ENCODE measurements at regions not wholly inside any gene's neighbourhood (a gene's known extent, or its start where the extent isn't known, plus 50 kb on each side); places are given as distances from the start of the nearest gene placed in this dataset.

DNA sequence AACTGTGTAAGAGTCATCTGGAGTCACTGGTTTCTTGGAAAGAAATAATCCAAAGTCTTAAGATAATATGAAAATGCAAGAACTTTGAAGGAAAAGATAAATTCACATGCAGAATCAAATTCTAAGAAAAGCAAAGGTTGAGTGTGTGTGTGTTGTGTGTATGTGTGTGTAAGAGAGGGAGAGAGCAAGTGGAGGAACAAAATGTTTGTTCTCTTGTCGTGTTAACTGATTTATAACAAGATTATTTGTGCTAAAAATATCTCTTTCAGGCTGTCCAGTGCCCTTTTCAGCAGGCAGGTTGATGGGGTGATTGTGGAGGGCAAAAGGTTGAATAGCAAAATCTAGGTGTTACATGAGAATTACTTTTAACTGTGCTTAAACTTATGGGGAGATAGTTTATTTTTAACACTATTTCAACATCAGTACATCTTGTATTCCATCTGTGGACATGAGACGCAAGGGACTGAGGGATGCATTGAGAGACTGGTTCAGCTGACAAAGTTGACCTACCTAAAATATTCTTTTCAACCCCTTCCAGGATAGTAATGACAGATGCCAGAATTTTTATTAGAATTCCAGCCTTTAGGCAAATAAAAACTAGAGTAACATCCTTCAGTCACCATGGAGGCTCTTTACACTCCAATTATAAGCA is 342.4 kb upstream of the CD180 start:
- DNase-seq (ENCODE audit: extremely low spot score, unreplicated experiment), result no peak
- Mint-ChIP-seq H3K27ac (ENCODE audit: unreplicated experiment) (no peak overlapping the region), H3K4me1 (ENCODE audit: unreplicated experiment) (peaks cover 9% of the 10 kb centered on the region), H3K9me3 (ENCODE audit: unreplicated experiment) (no peaks in the 10 kb centered on the region), H3K27me3 (ENCODE audit: unreplicated experiment) (no peaks in the 10 kb centered on the region), H3K4me3 (ENCODE audit: unreplicated experiment) (no peak overlapping the region), H3K36me3 (ENCODE audit: unreplicated experiment) (no peaks in the 10 kb centered on the region)
- TF ChIP-seq, protein P1, sequence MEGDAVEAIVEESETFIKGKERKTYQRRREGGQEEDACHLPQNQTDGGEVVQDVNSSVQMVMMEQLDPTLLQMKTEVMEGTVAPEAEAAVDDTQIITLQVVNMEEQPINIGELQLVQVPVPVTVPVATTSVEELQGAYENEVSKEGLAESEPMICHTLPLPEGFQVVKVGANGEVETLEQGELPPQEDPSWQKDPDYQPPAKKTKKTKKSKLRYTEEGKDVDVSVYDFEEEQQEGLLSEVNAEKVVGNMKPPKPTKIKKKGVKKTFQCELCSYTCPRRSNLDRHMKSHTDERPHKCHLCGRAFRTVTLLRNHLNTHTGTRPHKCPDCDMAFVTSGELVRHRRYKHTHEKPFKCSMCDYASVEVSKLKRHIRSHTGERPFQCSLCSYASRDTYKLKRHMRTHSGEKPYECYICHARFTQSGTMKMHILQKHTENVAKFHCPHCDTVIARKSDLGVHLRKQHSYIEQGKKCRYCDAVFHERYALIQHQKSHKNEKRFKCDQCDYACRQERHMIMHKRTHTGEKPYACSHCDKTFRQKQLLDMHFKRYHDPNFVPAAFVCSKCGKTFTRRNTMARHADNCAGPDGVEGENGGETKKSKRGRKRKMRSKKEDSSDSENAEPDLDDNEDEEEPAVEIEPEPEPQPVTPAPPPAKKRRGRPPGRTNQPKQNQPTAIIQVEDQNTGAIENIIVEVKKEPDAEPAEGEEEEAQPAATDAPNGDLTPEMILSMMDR (IDR thresholded peaks at IDR 0.05), result no peak

DNA sequence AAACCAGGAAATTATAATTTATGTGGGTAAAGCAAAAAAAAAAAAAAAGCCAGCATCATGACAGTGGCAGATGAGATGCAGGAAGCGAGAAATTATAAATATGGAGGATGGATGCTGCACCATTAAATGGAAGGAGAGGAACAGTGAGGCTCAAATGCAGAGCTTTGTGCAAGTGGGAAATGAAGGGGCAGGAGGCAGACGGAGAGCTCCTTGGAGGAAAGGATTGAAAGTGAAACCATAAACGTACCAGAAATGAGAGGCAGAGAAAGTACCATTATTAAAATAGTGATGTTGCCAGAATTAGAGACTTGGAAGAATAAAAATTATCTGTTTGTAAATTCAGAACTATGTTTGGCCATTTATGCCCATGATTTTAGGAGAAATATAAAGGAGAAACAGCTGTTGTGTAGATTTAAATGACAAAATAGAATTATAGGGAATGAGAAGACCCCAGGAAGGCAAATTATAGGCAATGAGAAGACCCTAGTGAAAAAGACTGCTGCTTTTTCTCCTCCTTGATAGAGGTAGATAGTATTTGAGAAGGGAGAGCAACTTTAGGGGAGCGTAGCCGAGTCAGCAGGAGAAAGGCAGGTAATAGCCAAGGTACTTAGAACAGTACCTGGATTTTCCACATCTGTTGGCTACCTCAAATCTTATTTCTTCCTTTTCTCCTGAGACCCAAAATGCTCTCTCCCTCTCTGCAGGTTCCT is 341.0 kb upstream of the CD180 start:
- no peak overlapping the region for H3K27ac Mint-ChIP-seq (ENCODE audit: unreplicated experiment)
- peaks cover 3% of the 10 kb centered on the region for H3K27me3 Mint-ChIP-seq (ENCODE audit: unreplicated experiment)
- no peaks in the 10 kb centered on the region for H3K36me3 Mint-ChIP-seq (ENCODE audit: unreplicated experiment)
- H3K9me3 Mint-ChIP-seq (ENCODE audit: unreplicated experiment), result no peaks in the 10 kb centered on the region
- no peak overlapping the region for H3K4me3 Mint-ChIP-seq (ENCODE audit: unreplicated experiment)
- DNase-seq (ENCODE audit: extremely low spot score, unreplicated experiment), result no peak
- peaks cover 2% of the 10 kb centered on the region for H3K4me1 Mint-ChIP-seq (ENCODE audit: unreplicated experiment)
- TF ChIP-seq, protein P1 (IDR thresholded peaks at IDR 0.05), result no peak

DNA sequence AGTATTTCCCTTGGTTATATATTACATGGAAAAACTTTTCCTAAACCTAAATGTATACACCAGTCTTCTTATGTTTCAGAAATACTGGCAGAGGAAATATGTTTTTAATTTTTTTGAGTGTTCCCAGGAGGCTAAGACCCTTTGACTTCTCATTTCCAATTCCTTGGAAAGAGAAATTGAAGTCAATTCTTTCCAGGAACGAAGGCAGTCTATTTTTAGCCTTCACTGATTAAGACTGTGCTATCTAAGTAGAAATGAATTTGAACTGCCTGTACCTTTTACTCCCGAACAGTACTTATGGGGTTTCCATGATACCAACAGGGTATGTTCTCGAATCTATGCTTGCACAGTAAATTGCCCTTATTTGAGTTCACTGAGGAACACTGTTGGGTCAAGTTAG is 340.3 kb upstream of the CD180 start:
- no peak overlapping the region for H3K4me3 Mint-ChIP-seq (ENCODE audit: unreplicated experiment)
- no peak for DNase-seq (ENCODE audit: extremely low spot score, unreplicated experiment)
- H3K9me3 Mint-ChIP-seq (ENCODE audit: unreplicated experiment), result no peaks in the 10 kb centered on the region
- H3K27me3 Mint-ChIP-seq (ENCODE audit: unreplicated experiment), result peaks cover 3% of the 10 kb centered on the region
- H3K27ac Mint-ChIP-seq (ENCODE audit: unreplicated experiment), result no peak overlapping the region
- no peaks in the 10 kb centered on the region for H3K4me1 Mint-ChIP-seq (ENCODE audit: unreplicated experiment)
- TF ChIP-seq, protein P1 (IDR thresholded peaks at IDR 0.05), result no peak
- no peaks in the 10 kb centered on the region for H3K36me3 Mint-ChIP-seq (ENCODE audit: unreplicated experiment)

DNA sequence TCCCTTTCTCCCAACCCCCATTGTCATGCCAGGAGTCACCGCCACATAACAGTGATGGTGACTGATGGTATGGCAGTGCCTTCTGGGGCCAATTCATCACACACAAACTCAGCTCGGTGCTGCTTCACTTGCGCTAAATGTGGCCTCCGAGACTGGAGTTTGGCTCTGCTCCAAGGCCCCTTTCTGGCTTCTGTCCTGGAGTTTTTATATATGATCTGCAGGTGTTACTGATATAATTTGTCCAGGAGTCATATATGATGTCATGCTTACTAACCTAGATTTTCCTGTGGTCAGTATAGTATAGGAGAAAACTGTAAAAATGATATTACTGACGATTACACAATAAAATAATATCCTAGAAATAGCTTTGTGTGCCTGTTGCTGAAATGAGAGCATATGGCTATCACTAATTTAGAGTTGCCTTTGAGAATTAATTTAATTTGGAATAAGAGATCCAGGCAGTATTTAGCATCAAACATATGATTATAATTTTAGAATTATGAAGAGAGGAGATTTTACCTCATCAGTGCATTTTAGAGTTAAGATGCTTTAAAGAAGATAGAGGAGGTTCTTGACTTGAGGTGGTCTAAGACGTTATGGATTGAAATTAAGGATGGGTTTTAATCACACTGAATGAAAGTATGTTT is 334.1 kb upstream of the CD180 start:
- H3K4me3 Mint-ChIP-seq (ENCODE audit: unreplicated experiment), result no peak overlapping the region
- peaks cover 4% of the 10 kb centered on the region for H3K36me3 Mint-ChIP-seq (ENCODE audit: unreplicated experiment)
- peaks cover 3% of the 10 kb centered on the region for H3K9me3 Mint-ChIP-seq (ENCODE audit: unreplicated experiment)
- H3K4me1 Mint-ChIP-seq (ENCODE audit: unreplicated experiment), result no peaks in the 10 kb centered on the region
- H3K27me3 Mint-ChIP-seq (ENCODE audit: unreplicated experiment), result peaks cover 8% of the 10 kb centered on the region
- DNase-seq (ENCODE audit: extremely low spot score, unreplicated experiment), result no peak
- TF ChIP-seq, protein P1 (IDR thresholded peaks at IDR 0.05), result no peak
- H3K27ac Mint-ChIP-seq (ENCODE audit: unreplicated experiment), result no peak overlapping the region

DNA sequence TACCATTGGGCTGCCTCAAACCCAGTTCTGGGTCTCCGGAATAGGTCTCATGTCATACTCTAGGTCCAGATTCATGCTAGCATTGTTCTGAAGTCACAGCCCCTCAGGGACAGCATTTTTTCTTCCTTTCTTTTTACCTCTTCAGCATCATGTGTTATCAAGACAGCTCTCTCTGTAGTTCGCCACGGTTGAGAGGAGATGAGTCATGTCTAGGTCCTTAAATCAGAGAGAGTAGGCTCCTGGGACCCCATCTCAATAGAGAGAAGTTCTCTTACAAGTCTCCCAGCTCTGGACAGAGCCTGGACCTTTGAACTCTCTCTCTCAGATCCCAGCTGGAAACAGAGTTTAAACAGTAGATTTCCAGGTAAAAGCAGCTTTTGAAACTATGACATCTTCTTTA is 332.4 kb upstream of the CD180 start:
- TF ChIP-seq, protein P1 (IDR thresholded peaks at IDR 0.05), result no peak
- Mint-ChIP-seq H3K9me3 (ENCODE audit: unreplicated experiment) (peaks cover 3% of the 10 kb centered on the region), H3K36me3 (ENCODE audit: unreplicated experiment) (peaks cover 4% of the 10 kb centered on the region), H3K27me3 (ENCODE audit: unreplicated experiment) (peaks cover 8% of the 10 kb centered on the region), H3K4me3 (ENCODE audit: unreplicated experiment) (no peak overlapping the region), H3K27ac (ENCODE audit: unreplicated experiment) (no peak overlapping the region), H3K4me1 (ENCODE audit: unreplicated experiment) (no peaks in the 10 kb centered on the region)
- DNase-seq (ENCODE audit: extremely low spot score, unreplicated experiment), result no peak

Data from osteocyte (in vitro differentiated cells).